Left ventricle myocardium superior (tissue), 1 donor: ENCODE measurements at regions not wholly inside any gene's neighbourhood (a gene's known extent, or its start where the extent isn't known, plus 50 kb on each side); places are given as distances from the start of the nearest gene placed in this dataset.
A peak's percentile ranks its signal among the peaks of the same experiment; 100 is the strongest.
"Not testable (repeated sequence)": the region's sequence is repeated elsewhere in the genome, so short reads cannot be mapped to it uniquely, and the experiment has no call there.

Source experiments
- ATAC-seq: fragments of 200-7000 bp; cut with Tn5 transposase; one replicate; pipeline ENCODE4 v1.9.1; 2020; ENCODE audit warnings: mild to moderate bottlenecking, moderate library complexity
- DNase-seq: peaks from one replicate; pipeline ENCODE4 v3.0.0-alpha.2; 2020
- intact Hi-C: fragments of 100-400 bp; cut with micrococcal nuclease; formaldehyde crosslinking; loops from one replicate; pipeline ENCODE4 v1.11.0; 2022
- donor health status: DM: no; HTN: yes; CAD: no; lungs with severe emphysema.

DNA sequence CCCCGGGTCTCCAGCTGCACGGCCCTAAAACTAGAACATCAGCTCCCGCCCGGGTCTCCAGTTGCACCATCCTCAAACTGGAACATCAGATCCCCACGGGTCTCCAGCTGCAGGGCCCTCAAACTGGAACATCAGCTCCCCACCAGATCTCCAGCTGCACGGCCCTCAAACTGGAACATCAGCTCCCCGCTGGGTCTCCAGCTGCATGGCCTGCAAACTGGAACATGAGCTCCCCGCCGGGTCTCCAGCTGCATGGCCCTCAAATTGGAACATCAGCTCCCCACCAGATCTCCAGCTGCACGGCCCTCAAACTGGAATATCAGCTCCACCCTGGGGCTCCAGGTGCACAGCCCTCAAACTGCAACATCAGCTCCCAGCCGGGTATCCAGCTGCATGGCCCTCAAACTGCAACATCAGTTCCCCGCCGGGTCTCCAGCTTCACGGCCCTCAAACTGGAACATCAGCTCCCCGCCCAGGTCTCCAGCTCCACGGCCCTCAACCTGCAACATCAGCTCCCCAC, 93.5 kb upstream of the LPCAT1 start:
- DNase-seq, ATAC-seq, intact Hi-C loops: not testable (repeated sequence)

DNA sequence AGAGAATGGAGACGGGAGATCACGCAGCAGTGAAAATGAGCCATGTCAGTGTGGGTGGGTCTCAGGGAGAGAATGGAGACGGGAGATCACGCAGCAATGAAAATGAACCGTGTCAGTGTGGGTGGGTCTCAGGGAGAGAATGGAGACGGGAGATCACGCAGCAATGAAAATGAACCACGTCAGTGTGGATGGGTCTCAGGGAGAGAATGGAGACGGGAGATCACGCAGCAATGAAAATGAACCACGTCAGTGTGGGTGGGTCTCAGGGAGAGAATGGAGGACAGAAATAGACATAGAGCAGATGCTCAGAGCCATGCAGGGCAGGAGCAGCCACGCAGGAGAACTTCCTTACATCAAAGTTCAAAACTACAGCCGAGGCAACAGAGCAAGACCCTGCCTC, 89.8 kb upstream of the LPCAT1 start:
- ATAC-seq, intact Hi-C loops, DNase-seq: not testable (repeated sequence)

DNA sequence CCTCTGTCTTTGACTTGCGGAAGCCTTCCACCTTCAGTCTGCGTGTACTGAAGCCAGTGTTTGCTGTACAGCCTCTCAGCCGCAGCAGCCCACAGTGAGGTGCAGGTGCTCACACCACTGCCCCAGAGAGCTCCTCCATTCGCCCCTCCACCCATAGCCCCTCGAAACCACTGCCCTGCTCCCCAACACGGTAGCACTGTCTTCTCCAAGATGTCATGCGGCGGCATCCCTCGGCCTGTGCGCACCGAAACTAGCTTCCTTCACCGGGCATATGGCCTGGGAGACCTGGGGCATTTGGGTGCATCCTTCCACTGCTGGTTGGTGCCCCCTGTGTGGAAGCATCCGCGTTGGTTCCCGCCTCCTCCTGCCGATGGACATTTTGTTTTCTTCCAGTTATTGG, 86.8 kb upstream of the LPCAT1 start:
- ATAC-seq, intact Hi-C loops, DNase-seq: not testable (repeated sequence)

DNA sequence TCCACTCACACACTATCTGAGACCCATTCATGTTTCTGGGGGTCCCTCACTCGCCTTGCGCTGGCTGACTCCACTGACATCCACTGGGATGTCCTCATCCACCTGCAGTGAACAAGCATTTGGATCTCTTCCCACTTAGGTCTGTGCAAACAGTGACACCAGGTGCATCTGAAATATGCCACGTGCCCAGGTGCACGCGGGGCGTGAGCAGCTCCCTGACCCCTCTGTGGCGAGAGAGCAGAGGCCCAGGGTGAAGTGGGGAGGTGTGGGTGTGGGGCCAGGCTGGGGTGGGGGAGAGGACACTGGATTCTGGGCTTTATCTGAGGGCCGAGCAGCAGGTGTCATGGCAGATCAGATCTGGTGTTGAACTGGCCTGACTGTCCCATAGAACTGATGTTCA, 85.4 kb upstream of the LPCAT1 start:
- ATAC-seq, DNase-seq, intact Hi-C loops: not testable (repeated sequence)

DNA sequence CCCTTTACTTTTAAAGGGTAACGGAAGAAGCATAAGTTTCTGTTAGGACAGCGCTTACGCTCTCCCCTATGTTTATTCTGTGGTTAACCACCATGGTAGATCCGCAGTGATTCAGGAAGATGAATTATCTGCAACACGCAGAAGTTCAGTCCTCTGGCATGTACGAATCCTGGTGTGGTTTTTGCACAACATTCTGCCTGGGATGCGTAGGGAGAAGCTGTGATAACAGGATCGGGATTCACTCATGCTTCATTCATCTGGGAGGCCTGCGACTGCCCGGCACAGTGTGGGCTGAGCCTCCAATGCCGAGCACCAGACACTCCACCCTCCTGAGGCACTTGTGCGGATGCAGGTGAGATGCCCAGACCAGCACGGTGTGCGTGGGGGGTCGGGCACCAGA, 84.6 kb upstream of the LPCAT1 start:
- ATAC-seq, DNase-seq, intact Hi-C loops: not testable (repeated sequence)

DNA sequence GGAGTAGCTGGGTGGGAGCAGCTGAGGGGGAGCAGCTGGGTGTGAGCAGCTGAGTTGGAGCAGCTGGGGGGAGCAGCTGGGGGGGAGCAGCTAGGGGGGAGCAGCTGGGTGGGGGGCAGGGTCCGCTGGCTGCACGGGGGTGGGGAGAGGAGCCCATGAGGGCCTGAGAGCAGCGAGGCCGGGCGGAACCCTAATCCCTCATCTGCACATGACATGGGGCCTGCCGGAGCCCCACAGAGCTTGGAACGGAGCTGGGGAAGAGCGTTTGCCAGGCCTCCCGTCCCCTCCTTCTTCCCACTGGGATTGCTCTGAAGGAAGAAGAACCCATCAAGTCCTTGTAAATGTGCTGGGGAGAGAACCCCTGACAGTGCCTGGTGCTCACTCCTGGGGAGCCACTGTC, 83.2 kb upstream of the LPCAT1 start:
- intact Hi-C loops, DNase-seq, ATAC-seq: not testable (repeated sequence)

DNA sequence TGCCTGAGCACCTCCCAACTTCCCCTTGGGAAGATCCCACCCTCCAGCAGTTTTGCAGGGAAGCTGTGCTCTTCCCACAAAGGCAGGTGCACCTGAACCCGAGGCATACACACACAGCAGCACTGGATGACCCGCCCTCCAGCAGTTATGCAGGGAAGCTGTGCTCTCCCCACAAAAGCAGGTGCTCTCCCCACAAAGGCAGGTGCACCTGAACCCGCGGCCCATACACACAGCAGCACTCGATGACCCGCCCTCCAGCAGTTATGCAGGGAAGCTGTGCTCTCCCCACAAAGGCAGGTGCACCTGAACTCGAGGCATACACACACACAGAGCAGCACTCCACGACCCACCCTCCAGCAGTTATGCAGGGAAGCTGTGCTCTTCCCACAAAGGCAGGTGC, 80.2 kb upstream of the LPCAT1 start:
- ATAC-seq, intact Hi-C loops, DNase-seq: not testable (repeated sequence)

DNA sequence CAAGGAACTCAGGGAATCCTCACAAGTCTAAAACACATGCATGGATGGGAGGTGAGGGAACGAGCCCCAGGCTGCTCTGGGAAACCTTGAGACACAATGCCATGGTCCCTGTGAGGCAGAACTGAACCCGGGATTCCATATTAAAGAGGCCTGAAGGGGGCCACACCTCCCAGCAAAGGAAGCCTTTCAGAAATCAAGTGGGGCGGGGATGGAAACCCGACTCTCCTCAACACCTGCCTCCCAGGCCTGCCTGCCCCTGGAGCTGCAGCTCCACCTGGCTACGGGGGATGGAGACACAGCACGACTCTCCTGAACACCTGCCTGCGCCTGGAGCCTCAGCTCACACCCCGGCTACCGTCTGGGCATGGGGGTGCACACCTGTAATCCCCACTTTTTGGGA, 77.8 kb upstream of the LPCAT1 start:
- intact Hi-C loops, DNase-seq, ATAC-seq: not testable (repeated sequence)

DNA sequence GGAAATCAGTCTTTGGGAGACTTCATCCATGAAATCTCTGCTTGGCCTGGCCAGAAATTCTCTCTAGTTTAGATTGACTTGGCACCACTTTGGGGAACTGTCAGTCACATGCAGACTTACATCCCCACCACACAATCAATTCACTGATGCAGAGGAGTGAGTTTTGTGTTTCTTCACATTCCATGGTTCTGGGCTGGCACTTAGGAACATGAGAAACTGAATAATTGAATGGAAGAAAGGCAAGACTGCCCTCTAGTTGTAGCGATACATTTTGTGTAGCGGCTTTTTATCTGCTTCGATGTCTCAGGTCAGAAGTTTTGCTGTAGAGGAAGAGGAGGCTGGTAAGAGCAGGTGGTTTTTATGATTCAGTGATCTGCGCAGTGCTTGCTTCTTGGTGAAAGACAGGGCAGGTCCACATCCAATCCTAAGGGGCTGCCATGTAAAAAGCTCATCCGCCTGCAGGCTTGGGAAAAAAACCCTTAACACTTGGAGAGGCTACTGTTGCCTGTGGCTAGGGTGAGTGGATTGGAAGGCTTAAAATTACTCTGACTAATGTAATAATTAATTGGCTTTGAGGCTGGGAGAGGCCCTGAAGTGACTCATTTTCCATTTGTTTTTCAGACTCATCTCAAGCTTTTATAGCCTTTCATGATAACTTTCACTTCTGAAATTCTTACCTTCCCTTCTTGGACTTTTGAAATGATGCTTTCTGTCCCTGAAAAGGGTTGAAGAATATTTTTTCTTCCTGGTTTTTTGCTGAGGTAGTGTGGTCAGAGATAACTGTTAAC, 75.4 kb upstream of the LPCAT1 start:
- ATAC-seq, DNase-seq, intact Hi-C loops: not testable (repeated sequence)

DNA sequence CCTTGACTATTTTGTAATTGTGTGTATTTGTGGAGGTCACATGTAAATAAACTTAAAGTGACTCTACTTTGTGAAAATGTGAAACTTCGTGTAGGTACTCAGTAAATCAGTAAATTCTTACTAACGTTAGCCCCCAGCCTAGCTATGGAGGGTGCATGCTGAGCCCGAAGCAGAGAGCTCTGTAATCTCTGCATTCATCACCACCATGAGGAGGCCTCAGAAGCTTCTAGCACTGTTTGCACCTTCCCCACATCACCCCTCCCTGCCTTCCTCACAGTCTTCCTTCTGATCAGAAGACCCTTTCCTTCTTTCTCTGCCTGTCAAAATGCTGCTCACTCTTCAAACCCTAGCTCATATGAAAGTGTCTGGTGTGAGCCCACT, 73.3 kb upstream of the LPCAT1 start:
- DNase-seq, intact Hi-C loops, ATAC-seq: not testable (repeated sequence)

DNA sequence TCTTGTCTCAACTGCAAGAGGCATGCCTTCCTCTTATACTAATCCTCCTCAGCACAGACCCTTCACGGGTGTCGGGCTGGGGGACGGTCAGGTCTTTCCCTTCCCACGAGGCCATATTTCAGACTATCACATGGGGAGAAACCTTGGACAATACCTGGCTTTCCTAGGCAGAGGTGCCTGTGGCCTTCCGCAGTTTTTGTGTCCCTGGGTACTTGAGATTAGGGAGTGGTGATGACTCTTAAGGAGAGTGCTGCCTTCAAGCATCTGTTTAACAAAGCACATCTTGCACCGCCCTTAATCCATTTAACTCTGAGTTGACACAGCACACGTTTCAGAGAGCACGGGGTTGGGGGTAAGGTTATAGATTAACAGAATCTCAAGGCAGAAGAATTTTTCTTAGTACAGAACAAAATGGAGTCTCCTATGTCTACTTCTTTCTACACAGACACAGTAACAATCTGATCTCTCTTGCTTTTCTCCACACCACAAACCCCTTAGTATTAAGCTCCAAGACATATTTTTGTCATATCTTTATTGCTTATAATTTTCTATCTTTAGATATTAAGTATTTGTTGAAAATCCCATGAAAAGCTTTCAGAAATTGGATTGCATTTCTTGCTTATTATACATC, 72.8 kb upstream of the LPCAT1 start:
- ATAC-seq, intact Hi-C loops, DNase-seq: not testable (repeated sequence)

DNA sequence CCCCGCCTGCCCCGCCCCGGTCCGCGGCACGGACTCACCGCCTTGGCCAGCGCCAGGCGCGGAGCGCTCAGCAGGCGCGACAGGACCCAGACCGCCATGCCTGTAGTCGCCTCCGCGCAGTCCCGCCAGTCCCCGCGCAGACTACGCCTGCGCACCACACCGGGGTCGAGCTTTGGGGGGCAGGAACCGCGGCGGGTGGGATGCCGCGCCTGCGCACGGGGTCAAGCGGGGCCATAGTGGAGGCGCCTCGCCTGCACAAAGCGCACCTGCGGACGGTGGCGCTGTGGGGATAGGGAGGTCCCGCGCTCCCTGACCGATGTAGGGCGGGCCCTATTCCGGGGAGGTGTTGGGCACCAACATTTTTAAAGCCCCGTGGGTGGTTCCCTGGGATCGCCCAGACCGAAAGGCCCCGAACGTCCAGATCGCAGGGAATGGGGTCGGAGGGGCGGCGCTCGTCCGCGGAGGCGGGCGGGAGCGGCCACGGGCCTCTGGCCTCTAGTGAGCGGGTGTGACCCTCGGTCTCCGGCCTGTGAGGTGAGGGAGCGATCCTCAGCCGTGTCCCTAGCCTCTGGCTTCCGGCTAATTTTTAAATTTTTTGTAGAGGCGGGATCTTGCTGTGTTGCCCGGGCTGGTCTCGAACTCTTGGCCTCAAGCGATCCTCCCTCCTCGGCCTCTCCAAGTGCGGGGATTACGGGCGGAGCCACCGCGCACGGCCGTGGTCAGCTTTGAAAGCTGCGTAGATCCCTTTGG, 70.8 kb upstream of the LPCAT1 start:
- intact Hi-C loops, result no loop called here
- ATAC-seq (peak; percentile 97), DNase-seq (peak; percentile 88)

DNA sequence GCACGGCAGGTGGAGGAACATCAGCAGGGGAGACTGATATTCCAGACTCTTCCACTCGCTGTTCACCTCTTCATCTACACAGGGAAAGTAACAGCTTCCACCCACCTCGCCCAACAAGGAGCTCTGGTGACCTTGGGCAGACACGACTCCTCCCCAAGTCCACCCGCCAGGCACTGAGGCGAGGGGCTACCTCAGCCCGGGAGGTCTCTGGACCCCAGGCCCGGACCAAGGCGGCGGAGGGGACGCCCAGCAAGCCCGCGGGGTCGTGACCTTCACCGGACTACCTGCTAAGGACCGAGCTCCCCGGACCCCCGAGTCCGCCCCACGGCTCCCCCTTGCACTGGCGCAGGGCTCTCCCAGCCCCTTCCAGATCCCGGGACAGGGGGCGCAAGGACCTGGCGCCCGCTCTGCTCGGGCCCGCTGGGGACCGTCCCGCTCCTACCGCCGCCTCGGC, 70.2 kb upstream of the LPCAT1 start:
- no peak for DNase-seq
- intact Hi-C loops, result no loop called here
- peak; percentile 25 for ATAC-seq

DNA sequence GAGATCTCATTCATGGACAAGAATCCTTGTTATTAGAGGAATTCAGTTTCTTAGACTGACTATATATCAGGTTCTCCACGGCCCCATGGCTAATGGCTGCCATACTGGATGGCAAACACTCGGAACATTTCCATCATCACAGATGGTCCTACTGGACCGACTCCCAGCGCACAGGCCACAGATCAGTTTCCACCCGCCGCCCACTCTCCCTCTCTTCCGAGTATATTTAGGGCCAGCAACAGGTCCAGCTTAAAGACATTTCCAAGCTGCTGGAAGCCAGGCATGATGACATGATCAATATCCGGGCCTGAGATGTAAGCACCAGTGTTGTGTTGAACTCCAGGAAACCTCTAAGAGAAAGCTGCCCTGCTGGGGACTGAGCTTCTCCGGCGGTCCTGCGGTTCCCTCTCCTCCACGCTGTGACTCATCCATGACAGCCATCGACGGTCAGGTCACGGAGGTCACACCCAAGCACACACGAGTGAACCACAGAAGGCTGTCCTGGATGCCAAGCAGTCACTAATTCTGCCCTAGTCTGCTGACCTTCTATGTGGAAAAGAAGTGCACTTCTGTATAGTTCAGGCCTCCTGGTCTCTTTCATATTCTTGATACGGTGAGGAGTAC, 64.4 kb upstream of the LPCAT1 start:
- DNase-seq, ATAC-seq, intact Hi-C loops: not testable (repeated sequence)

DNA sequence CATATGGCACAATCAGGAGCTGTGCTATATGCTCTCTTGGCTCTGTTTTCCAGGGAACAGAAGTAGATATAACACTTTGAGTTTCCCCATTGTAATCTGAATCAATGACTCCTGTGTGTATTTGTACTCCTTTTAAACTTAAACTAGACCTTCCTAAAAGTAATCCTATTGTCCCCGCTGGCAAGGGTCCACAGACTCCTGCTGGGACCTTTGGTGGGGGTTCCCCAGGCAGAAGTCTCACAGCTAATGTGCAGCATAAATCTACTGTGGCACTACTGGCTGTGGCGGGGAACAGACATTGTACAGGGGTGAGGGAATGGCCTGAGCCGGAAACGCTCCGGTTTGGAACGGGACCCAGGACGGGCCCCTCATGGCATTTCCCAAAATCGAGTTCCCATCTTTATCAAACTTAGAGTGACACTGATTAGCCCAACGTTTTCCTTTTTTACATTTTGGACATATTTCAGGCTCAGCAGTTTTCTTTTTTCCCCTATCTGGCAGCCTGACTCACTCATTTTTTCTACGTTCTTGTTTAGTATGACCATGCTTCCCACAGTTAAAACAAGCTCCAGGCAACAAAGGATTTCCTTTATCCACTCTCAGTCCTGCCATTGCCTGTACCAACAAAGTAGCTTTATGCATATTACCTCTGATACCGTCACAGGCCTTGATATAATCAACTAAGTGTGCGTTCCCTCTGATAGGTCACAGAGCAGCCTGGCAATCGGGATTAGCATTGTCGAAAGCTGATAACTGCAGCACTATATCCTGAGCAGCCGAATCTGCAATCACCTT, 59.5 kb upstream of the LPCAT1 start:
- DNase-seq, ATAC-seq, intact Hi-C loops: not testable (repeated sequence)

DNA sequence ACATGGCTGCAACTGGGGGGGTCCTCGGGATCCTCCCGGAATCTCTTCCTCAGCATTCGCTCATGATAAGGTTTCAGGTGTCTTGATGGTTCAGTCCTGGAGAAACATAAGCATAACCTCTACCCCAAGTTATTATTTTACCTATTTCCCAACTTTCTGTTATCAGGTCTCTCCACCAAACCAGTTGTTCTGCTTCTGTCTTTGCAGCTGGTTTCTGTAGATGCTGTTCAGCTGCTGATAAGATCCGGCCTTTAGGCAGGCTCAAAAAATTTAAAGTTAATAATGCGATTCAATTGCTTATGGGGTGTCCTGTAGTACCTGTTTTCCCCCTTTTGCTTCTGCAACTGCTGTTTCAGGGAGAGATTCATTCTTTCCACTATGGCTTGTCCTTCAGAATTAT, 55.6 kb upstream of the LPCAT1 start:
- DNase-seq, ATAC-seq, intact Hi-C loops: not testable (repeated sequence)

DNA sequence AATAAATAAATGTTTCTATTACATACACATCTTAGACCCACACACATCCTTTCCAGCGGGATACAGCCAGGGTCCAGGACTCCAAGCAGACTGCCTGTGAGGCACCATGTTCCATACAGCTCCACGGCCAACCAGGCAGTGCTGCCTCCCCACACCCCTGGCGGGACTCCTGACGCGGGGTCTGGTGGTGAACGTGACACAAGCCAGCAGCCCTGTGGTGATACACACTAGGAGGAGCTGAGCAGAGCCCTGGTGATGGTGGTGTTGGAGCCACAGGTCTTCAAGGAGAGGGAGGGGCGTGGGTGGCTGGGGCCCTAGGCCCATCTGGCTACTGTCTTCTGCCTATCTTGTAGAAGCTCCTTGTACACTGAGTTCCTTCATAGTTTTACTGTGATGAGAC, 53.1 kb upstream of the LPCAT1 start:
- intact Hi-C loops, DNase-seq, ATAC-seq: not testable (repeated sequence)
